Panc1 (cell line): ENCODE measurements at regions not wholly inside any gene's neighbourhood (a gene's known extent, or its start where the extent isn't known, plus 50 kb on each side); places are given as distances from the start of the nearest gene placed in this dataset.

ENCODE experiments used
- ATAC-seq: fragments of 200-7000 bp; cut with Tn5 transposase; 2 replicates; pipeline ENCODE4 v1.9.1; 2020; ENCODE audit warnings: mild to moderate bottlenecking, moderate library complexity
- BruUV-seq: library from RNA; stranded (reverse); fragments of 400-500 nt; replicated peaks from 2 replicates; lab custom pipeline; 2021; lab: Mats Ljungman, UMichigan
- CTCF ChIA-PET: fragments of 300-600 bp; sonication (Branson Sonifier 250); formaldehyde crosslinking; loops from one replicate; lab custom pipeline; 2022; ENCODE audit warnings: antibody characterized with exemption; lab: Charles Lee
- POLR2A ChIA-PET: fragments of 300-600 bp; sonication (Branson Sonifier 250); formaldehyde crosslinking; loops from one replicate; lab custom pipeline; 2022; ENCODE audit warnings: antibody characterized with exemption; lab: Charles Lee
- DNase-seq: peaks from one replicate; pipeline ENCODE4 v3.0.0-alpha.2; 2010; ENCODE audit warnings: low read depth, low spot score
- H3K27ac ChIP-seq: 2 replicates; pipeline ENCODE4 v1.5.1; 2011; ENCODE audit warnings: mild to moderate bottlenecking, low read length, inconsistent platforms
- H3K27me3 ChIP-seq: fragments of 200-500 bp; sonication (Bioruptor generic); 2 replicates; pipeline ENCODE4 v1.6.0; 2014; ENCODE audit warnings: low read length, inconsistent platforms; ENCODE audit not compliant: control insufficient read depth, insufficient read depth
- H3K36me3 ChIP-seq: fragments of 200-500 bp; sonication (Bioruptor generic); 2 replicates; pipeline ENCODE4 v1.5.1; 2014; ENCODE audit warnings: inconsistent platforms, mild to moderate bottlenecking, low read length, moderate library complexity; ENCODE audit not compliant: control insufficient read depth, insufficient read depth
- H3K4me1 ChIP-seq: 2 replicates; pipeline ENCODE4 v1.5.1; 2011; ENCODE audit warnings: inconsistent platforms, mild to moderate bottlenecking, low read length, moderate library complexity; ENCODE audit not compliant: control insufficient read depth, insufficient read depth
- H3K4me3 ChIP-seq, 2 experiments: 2 replicates each; pipeline ENCODE4 v1.5.1; 2011 to 2012; ENCODE audit warnings: low read depth in 2 of 2, low read length in 2 of 2, mild to moderate bottlenecking in 2 of 2, inconsistent platforms in 1 of 2, moderate library complexity in 1 of 2
- H3K9me3 ChIP-seq: fragments of 200-500 bp; sonication (Bioruptor generic); 2 replicates; pipeline ENCODE4 v1.5.1; 2014; ENCODE audit warnings: low read depth, mild to moderate bottlenecking, inconsistent platforms, low read length, moderate library complexity; ENCODE audit not compliant: control insufficient read depth, insufficient read depth
- POLR2AphosphoS5 ChIP-seq: IDR thresholded peaks from 2 replicates; pipeline ENCODE4 v1.6.1; 2012; ENCODE audit warnings: mild to moderate bottlenecking, low read depth, low read length, moderate library complexity
- SIN3A ChIP-seq: IDR thresholded peaks from 2 replicates; pipeline ENCODE4 v1.6.1; 2012; ENCODE audit warnings: low read depth, mild to moderate bottlenecking, low read length, moderate library complexity, borderline replicate concordance; ENCODE audit not compliant: insufficient read depth
- TCF7L2 ChIP-seq: IDR thresholded peaks from 2 replicates; pipeline ENCODE4 v1.6.1; 2011; ENCODE audit warnings: mild to moderate bottlenecking, low read depth, low read length, inconsistent platforms
- in situ Hi-C: cut with HindIII; loops from 2 replicates; pipeline ENCODE4 v1.10.0; 2016; ENCODE audit warnings: low sequenced_read_pairs, low pct_unique_long_range_greater_than_20kb
- intact Hi-C: fragments of 100-400 bp; cut with micrococcal nuclease; formaldehyde crosslinking; loops from one replicate; pipeline ENCODE4 v1.10.0; 2022; ENCODE audit not compliant: unreplicated experiment
- TF ChIP-seq, protein P1 (sequence below): fragments of 450-650 bp; IDR thresholded peaks from 2 replicates; pipeline ENCODE4 v1.5.1; 2017; ENCODE audit warnings: mild to moderate bottlenecking
- TF ChIP-seq, protein P2 (sequence below), 2 experiments: IDR thresholded peaks; 2 replicates each; pipeline ENCODE4 v1.6.1; 2011 to 2012; ENCODE audit warnings: low read depth in 2 of 2, control low read depth in 1 of 2, low read length in 1 of 2, mild to moderate bottlenecking in 1 of 2, moderate library complexity in 1 of 2; ENCODE audit not compliant: insufficient read depth in 1 of 2

DNA sequence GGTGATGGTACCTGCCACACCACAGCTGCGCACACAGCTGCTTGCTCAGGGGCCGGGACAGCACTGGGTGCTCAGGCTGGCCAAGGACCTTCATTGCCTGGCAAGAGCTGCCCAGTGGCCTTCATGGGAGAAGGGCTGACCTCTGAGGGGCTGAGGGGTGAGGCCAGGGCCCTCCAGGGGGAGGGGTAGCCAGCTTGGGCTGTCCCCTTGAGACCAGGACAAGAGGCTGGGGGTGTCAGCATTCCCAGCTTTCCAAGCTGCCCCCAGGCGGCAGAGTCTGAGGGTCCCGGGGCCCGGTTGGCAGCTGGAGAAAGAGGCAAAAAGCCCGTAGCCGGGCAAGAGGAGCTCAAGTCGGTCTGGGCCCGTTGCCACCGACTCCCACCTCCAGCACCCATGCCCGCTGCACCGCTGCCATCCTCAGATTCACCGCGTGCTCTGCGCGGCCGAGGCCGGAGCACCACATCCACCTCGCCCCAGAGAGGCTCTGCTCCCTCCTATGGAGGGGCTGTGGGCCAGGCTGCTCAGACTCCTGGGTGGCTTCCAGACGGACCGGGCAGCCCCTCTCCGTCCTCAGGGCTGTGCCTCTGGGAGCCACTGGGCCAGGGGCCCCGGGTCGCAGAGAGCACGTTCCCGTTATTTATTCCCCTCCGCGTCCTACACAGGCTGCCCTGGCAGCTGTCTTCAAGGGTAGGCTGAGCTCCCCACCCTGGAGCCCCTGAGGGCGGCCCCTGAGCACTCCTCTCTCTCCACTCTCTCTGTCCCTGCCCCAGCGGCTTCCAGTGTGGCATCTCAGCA, 51.5 kb downstream of the PLXNA1 start:
- intact Hi-C loops: no loop called here
- DNase-seq: no peak
- no peak for TF ChIP-seq TCF7L2
- TF ChIP-seq POLR2AphosphoS5: no peak
- TF ChIP-seq SIN3A: no peak
- ATAC-seq: no peak
- POLR2A ChIA-PET: no interaction called here
- BruUV-seq: no TSS peak
- no peak overlapping the region for H3K4me3 ChIP-seq
- H3K36me3 ChIP-seq: no peaks in the 10 kb centered on the region
- H3K9me3 ChIP-seq: no peaks in the 10 kb centered on the region
- H3K27ac ChIP-seq: no peak overlapping the region
- in situ Hi-C loops: no loop called here
- H3K4me1 ChIP-seq: no peaks in the 10 kb centered on the region
- CTCF ChIA-PET: no interaction called here
- H3K27me3 ChIP-seq: no peaks in the 10 kb centered on the region

- TF ChIP-seq TCF7L2 (no peak), POLR2AphosphoS5 (no peak), SIN3A (no peak)
- TF ChIP-seq, protein P1, sequence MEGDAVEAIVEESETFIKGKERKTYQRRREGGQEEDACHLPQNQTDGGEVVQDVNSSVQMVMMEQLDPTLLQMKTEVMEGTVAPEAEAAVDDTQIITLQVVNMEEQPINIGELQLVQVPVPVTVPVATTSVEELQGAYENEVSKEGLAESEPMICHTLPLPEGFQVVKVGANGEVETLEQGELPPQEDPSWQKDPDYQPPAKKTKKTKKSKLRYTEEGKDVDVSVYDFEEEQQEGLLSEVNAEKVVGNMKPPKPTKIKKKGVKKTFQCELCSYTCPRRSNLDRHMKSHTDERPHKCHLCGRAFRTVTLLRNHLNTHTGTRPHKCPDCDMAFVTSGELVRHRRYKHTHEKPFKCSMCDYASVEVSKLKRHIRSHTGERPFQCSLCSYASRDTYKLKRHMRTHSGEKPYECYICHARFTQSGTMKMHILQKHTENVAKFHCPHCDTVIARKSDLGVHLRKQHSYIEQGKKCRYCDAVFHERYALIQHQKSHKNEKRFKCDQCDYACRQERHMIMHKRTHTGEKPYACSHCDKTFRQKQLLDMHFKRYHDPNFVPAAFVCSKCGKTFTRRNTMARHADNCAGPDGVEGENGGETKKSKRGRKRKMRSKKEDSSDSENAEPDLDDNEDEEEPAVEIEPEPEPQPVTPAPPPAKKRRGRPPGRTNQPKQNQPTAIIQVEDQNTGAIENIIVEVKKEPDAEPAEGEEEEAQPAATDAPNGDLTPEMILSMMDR: no peak
- TF ChIP-seq, protein P2, sequence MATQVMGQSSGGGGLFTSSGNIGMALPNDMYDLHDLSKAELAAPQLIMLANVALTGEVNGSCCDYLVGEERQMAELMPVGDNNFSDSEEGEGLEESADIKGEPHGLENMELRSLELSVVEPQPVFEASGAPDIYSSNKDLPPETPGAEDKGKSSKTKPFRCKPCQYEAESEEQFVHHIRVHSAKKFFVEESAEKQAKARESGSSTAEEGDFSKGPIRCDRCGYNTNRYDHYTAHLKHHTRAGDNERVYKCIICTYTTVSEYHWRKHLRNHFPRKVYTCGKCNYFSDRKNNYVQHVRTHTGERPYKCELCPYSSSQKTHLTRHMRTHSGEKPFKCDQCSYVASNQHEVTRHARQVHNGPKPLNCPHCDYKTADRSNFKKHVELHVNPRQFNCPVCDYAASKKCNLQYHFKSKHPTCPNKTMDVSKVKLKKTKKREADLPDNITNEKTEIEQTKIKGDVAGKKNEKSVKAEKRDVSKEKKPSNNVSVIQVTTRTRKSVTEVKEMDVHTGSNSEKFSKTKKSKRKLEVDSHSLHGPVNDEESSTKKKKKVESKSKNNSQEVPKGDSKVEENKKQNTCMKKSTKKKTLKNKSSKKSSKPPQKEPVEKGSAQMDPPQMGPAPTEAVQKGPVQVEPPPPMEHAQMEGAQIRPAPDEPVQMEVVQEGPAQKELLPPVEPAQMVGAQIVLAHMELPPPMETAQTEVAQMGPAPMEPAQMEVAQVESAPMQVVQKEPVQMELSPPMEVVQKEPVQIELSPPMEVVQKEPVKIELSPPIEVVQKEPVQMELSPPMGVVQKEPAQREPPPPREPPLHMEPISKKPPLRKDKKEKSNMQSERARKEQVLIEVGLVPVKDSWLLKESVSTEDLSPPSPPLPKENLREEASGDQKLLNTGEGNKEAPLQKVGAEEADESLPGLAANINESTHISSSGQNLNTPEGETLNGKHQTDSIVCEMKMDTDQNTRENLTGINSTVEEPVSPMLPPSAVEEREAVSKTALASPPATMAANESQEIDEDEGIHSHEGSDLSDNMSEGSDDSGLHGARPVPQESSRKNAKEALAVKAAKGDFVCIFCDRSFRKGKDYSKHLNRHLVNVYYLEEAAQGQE (IDR thresholded peaks at IDR 0.05; ENCODE audit: insufficient read depth in 1 of 2, low read depth in 2 of 2, low read length in 1 of 2): no peak
- Histone ChIP-seq H3K9me3 (no peaks in the 10 kb centered on the region), H3K4me3 (no peak overlapping the region), H3K27me3 (no peaks in the 10 kb centered on the region), H3K36me3 (no peaks in the 10 kb centered on the region), H3K27ac (no peak overlapping the region), H3K4me1 (no peaks in the 10 kb centered on the region)
- ATAC-seq (no peak), DNase-seq (no peak)
- BruUV-seq: TSS peak; percentile 84
- CTCF ChIA-PET: no interaction called here
- in situ Hi-C loops: no loop called here
- intact Hi-C loops: no loop called here
- POLR2A ChIA-PET: no interaction called here
These were observed 52.2 kb downstream of the PLXNA1 start for GRCh38 chr3:127034990-127035652.

DNA sequence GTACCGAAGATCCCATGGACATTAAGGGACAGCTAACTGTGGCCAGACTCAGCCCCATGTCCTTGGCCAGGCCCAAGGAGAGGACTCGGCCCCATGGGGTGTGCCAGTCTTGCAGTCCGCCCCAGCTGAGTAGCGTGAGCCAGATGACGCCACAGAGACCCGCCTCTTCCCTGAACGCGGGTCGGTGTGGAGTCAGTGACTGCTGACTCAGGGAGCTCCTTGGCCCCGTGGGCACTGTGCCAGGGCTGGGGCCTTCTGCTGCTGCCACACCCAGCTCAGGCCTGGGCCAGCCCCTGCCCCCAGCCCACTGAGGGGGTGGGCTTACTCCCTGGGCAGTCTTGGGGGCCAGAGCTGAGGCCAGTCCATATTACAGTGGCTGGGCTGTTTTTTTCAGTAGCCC, 52.8 kb downstream of the PLXNA1 start:
- DNase-seq: no peak

More for the DNA sequence above, 52.8 kb downstream of the PLXNA1 start:
- 0 out of 2 replicates have a peak, but pooled peaks have one; percentile 24 for ATAC-seq
- H3K4me3 ChIP-seq: no peak overlapping the region
- ChIA-PET POLR2A (no interaction called here), CTCF (no interaction called here)
- TF ChIP-seq TCF7L2: no peak
- TF ChIP-seq, protein P1: no peak
- TF ChIP-seq POLR2AphosphoS5: no peak
- no peak for TF ChIP-seq SIN3A
- TF ChIP-seq, protein P2 (IDR thresholded peaks at IDR 0.05; ENCODE audit: insufficient read depth in 1 of 2, low read depth in 2 of 2, low read length in 1 of 2): no peak
- intact Hi-C loops: no loop called here
- in situ Hi-C loops: no loop called here
- no peaks in the 10 kb centered on the region for H3K9me3 ChIP-seq
- no TSS peak for BruUV-seq
- H3K36me3 ChIP-seq: no peaks in the 10 kb centered on the region
- H3K4me1 ChIP-seq: no peaks in the 10 kb centered on the region
- no peaks in the 10 kb centered on the region for H3K27me3 ChIP-seq
- no peak overlapping the region for H3K27ac ChIP-seq
